ENCODE measurements at regions not wholly inside any gene's neighbourhood (a gene's known extent, or its start where the extent isn't known, plus 50 kb on each side); places are given as distances from the start of the nearest gene placed in this dataset.

DNA sequence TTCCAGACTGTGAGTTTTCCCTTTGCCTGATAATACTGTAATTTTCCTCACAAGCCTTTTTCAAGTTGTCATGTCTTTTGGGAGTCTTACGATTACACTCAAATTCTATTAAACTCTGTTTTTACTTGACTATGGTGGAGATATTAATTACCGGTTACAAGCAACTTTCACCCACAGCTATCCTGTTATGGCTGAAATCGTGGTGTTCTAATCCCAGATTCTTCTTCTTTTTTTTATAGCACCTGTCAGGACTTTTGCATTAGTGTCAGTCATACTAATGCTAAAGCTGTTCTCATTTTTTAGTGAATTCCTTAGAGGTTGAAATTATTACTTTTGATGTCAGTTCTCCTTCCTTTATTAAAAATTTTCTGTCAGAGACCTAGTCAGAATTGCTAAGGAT, 187.8 kb upstream of the CSNK1A1L start (continued):
- TF ChIP-seq ZNF30 (CRISPR knock-in tag; IDR thresholded peaks at IDR 0.05), result no peak
- TF ChIP-seq, protein P1, sequence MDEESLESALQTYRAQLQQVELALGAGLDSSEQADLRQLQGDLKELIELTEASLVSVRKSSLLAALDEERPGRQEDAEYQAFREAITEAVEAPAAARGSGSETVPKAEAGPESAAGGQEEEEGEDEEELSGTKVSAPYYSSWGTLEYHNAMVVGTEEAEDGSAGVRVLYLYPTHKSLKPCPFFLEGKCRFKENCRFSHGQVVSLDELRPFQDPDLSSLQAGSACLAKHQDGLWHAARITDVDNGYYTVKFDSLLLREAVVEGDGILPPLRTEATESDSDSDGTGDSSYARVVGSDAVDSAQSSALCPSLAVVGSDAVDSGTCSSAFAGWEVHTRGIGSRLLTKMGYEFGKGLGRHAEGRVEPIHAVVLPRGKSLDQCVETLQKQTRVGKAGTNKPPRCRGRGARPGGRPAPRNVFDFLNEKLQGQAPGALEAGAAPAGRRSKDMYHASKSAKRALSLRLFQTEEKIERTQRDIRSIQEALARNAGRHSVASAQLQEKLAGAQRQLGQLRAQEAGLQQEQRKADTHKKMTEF (CRISPR knock-in tag; IDR thresholded peaks at IDR 0.05), result no peak
- TF ChIP-seq, protein P2, sequence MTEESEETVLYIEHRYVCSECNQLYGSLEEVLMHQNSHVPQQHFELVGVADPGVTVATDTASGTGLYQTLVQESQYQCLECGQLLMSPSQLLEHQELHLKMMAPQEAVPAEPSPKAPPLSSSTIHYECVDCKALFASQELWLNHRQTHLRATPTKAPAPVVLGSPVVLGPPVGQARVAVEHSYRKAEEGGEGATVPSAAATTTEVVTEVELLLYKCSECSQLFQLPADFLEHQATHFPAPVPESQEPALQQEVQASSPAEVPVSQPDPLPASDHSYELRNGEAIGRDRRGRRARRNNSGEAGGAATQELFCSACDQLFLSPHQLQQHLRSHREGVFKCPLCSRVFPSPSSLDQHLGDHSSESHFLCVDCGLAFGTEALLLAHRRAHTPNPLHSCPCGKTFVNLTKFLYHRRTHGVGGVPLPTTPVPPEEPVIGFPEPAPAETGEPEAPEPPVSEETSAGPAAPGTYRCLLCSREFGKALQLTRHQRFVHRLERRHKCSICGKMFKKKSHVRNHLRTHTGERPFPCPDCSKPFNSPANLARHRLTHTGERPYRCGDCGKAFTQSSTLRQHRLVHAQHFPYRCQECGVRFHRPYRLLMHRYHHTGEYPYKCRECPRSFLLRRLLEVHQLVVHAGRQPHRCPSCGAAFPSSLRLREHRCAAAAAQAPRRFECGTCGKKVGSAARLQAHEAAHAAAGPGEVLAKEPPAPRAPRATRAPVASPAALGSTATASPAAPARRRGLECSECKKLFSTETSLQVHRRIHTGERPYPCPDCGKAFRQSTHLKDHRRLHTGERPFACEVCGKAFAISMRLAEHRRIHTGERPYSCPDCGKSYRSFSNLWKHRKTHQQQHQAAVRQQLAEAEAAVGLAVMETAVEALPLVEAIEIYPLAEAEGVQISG (CRISPR knock-in tag; IDR thresholded peaks at IDR 0.05), result no peak

DNA sequence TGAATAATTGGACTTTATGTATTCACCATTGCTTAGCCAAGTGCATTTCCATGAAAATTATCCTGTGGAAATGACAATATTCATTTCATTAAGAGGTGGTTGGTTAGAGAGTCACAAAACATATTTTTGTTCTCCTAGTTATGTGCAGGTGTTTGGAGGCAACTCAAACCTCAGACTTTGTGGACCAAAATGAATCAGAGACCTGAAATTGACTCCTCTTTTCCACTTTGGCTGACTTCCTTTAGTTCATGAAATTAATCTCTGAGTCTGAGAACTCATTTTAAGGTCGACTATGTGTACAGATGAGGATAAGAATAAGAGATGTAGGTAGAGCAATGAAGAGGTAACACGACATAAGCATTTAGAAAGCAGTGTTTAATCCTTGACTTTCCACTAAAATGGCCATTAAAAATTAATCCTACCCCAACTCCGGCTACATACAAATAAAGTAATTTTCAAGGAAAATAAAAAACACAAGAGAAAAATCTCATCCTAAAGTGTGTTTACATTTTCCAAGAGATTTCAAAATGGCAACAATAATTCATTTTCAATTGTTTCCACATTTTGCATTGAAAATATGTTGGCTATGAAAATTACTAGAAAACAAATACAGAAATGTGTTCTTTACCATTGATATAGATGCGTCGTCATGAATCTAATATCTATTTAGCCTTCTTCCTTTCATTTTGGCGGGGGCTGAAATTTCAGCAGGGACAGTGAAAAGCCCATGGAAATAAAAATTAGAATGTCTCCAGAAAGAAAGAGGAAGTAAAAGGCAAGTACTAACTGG, 185.4 kb upstream of the CSNK1A1L start:
- H3K9me3 ChIP-seq (ENCODE audit: low read length), result no peaks in the 10 kb centered on the region
- no peak for ATAC-seq
- H3K36me3 ChIP-seq (replicated peaks in 1 of 2; ENCODE audit: control insufficient read depth in 1 of 2, insufficient read depth in 2 of 2, low read length in 2 of 2), result no peaks in the 10 kb centered on the region
- DNase-seq (ENCODE audit: low spot score), result no peak
- H3K4me2 ChIP-seq (ENCODE audit: low read depth, low read length), result no peak overlapping the region
- H3K4me1 ChIP-seq (ENCODE audit: insufficient read depth, low read length), result no peaks in the 10 kb centered on the region
- H2AFZ ChIP-seq (ENCODE audit: low read length), result no peak overlapping the region
- H3K9ac ChIP-seq (ENCODE audit: insufficient read depth, low read depth, low read length), result no peak overlapping the region
- H3K4me3 ChIP-seq (replicated peaks in 1 of 3; ENCODE audit: insufficient read depth in 1 of 3, low read depth in 2 of 3, low read length in 3 of 3), result no peak overlapping the region
- FAIRE-seq, result no peak
- 18% methylated on average over 6 of the region's 6 CpGs for WGBS (ENCODE audit: low lambda C conversion rate)
- H3K27ac ChIP-seq (ENCODE audit: extremely low read length, insufficient read depth, low read length), result no peak overlapping the region
- H3K27me3 ChIP-seq (ENCODE audit: control insufficient read depth in 1 of 2, insufficient read depth in 2 of 2, low read length in 2 of 2), result no peaks in the 10 kb centered on the region
- in situ Hi-C loops (cut with HindIII; ENCODE audit: extremely low pct_ligation_motif_present, low pct_unique_long_range_greater_than_20kb), result no loop called here
- intact Hi-C loops (cut with micrococcal nuclease; ENCODE audit: unreplicated experiment), result no loop called here
- H3K79me2 ChIP-seq (ENCODE audit: insufficient read depth, low read length), result no peaks in the 10 kb centered on the region
- H4K20me1 ChIP-seq (ENCODE audit: insufficient read depth, low read length), result no peaks in the 10 kb centered on the region
- ChIA-PET POLR2A (no interaction called here), CTCF (ENCODE audit: low intra/inter-chr PET ratio, low total read pairs) (no interaction called here)
- BruUV-seq (replicated peaks), result no TSS peak
- TF ChIP-seq, protein P3, sequence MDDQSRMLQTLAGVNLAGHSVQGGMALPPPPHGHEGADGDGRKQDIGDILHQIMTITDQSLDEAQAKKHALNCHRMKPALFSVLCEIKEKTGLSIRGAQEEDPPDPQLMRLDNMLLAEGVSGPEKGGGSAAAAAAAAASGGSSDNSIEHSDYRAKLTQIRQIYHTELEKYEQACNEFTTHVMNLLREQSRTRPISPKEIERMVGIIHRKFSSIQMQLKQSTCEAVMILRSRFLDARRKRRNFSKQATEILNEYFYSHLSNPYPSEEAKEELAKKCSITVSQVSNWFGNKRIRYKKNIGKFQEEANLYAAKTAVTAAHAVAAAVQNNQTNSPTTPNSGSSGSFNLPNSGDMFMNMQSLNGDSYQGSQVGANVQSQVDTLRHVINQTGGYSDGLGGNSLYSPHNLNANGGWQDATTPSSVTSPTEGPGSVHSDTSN (CRISPR knock-in tag; IDR thresholded peaks at IDR 0.05; ENCODE audit: borderline replicate concordance), result no peak
- TF ChIP-seq SRY (CRISPR knock-in tag; IDR thresholded peaks at IDR 0.05) (no peak), ESRRA (CRISPR knock-in tag; IDR thresholded peaks at IDR 0.05; ENCODE audit: low read depth) (no peak), AGO1 (IDR thresholded peaks at IDR 0.05; ENCODE audit: low read depth, low read length, poor library complexity, severe bottlenecking) (no peak), ZNF430 (CRISPR knock-in tag; IDR thresholded peaks at IDR 0.05) (no peak)
- TF ChIP-seq, protein P4, sequence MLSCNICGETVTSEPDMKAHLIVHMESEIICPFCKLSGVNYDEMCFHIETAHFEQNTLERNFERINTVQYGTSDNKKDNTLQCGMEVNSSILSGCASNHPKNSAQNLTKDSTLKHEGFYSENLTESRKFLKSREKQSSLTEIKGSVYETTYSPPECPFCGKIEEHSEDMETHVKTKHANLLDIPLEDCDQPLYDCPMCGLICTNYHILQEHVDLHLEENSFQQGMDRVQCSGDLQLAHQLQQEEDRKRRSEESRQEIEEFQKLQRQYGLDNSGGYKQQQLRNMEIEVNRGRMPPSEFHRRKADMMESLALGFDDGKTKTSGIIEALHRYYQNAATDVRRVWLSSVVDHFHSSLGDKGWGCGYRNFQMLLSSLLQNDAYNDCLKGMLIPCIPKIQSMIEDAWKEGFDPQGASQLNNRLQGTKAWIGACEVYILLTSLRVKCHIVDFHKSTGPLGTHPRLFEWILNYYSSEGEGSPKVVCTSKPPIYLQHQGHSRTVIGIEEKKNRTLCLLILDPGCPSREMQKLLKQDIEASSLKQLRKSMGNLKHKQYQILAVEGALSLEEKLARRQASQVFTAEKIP (CRISPR knock-in tag; IDR thresholded peaks at IDR 0.05; ENCODE audit: borderline replicate concordance), result no peak
- TF ChIP-seq, protein P5, sequence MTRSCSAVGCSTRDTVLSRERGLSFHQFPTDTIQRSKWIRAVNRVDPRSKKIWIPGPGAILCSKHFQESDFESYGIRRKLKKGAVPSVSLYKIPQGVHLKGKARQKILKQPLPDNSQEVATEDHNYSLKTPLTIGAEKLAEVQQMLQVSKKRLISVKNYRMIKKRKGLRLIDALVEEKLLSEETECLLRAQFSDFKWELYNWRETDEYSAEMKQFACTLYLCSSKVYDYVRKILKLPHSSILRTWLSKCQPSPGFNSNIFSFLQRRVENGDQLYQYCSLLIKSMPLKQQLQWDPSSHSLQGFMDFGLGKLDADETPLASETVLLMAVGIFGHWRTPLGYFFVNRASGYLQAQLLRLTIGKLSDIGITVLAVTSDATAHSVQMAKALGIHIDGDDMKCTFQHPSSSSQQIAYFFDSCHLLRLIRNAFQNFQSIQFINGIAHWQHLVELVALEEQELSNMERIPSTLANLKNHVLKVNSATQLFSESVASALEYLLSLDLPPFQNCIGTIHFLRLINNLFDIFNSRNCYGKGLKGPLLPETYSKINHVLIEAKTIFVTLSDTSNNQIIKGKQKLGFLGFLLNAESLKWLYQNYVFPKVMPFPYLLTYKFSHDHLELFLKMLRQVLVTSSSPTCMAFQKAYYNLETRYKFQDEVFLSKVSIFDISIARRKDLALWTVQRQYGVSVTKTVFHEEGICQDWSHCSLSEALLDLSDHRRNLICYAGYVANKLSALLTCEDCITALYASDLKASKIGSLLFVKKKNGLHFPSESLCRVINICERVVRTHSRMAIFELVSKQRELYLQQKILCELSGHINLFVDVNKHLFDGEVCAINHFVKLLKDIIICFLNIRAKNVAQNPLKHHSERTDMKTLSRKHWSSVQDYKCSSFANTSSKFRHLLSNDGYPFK (CRISPR knock-in tag; IDR thresholded peaks at IDR 0.05; ENCODE audit: borderline replicate concordance), result no peak

Data from HepG2 (cell line).